SK-N-SH treated with all-trans-retinoic acid at 6 μM for 48 hours (cell line): ENCODE measurements at regions not wholly inside any gene's neighbourhood (a gene's known extent, or its start where the extent isn't known, plus 50 kb on each side); places are given as distances from the start of the nearest gene placed in this dataset.

Experiments
- ATAC-seq: fragments of 200-7000 bp; cut with Tn5 transposase; 3 replicates; pipeline ENCODE4 v1.9.1; 2020; ENCODE audit warnings: mild to moderate bottlenecking, moderate library complexity
- ARNTL ChIP-seq: fragments of 450-650 bp; formaldehyde crosslinking; IDR thresholded peaks from 2 replicates; pipeline ENCODE4 v1.5.0; 2020; ENCODE audit warnings: low read depth, mild to moderate bottlenecking, moderate library complexity, borderline replicate concordance
- BACH2 ChIP-seq: fragments of 250-450 bp; sonication (Bioruptor Pico); IDR thresholded peaks from 2 replicates; pipeline ENCODE4 v1.9.0; 2021; ENCODE audit warnings: mild to moderate bottlenecking, borderline replicate concordance
- CSDC2 ChIP-seq: fragments of 250-450 bp; sonication (Bioruptor Pico); IDR thresholded peaks from 2 replicates; pipeline ENCODE4 v1.5.0; 2020; ENCODE audit warnings: mild to moderate bottlenecking, moderate library complexity
- ESRRG ChIP-seq: fragments of 250-450 bp; sonication (Bioruptor Pico); IDR thresholded peaks from 2 replicates; pipeline ENCODE4 v1.6.1; 2021; ENCODE audit warnings: mild to moderate bottlenecking
- GLIS3 ChIP-seq: fragments of 250-450 bp; sonication (Bioruptor Pico); IDR thresholded peaks from 2 replicates; pipeline ENCODE4 v1.5.0; 2020; ENCODE audit warnings: mild to moderate bottlenecking, moderate library complexity
- ISL1 ChIP-seq: fragments of 250-450 bp; sonication (Bioruptor Pico); IDR thresholded peaks from 2 replicates; pipeline ENCODE4 v2.1.2; 2022; ENCODE audit warnings: mild to moderate bottlenecking, moderate library complexity
- OSR1 ChIP-seq: fragments of 250-450 bp; sonication (Bioruptor Pico); IDR thresholded peaks from 2 replicates; pipeline ENCODE4 v1.8.0; 2022; ENCODE audit warnings: moderate library complexity, mild to moderate bottlenecking, inconsistent platforms
- PPARA ChIP-seq: fragments of 250-450 bp; sonication (Bioruptor Pico); IDR thresholded peaks from 2 replicates; pipeline ENCODE4 v1.5.0; 2020; ENCODE audit warnings: mild to moderate bottlenecking, borderline replicate concordance
- RARB ChIP-seq: fragments of 250-450 bp; sonication (Bioruptor Pico); IDR thresholded peaks from 2 replicates; pipeline ENCODE4 v1.8.0; 2021; ENCODE audit warnings: mild to moderate bottlenecking, moderate library complexity
- SNAI2 ChIP-seq: fragments of 250-450 bp; sonication (Bioruptor Pico); IDR thresholded peaks from 2 replicates; pipeline ENCODE4 v1.5.0; 2020; ENCODE audit warnings: mild to moderate bottlenecking, moderate library complexity
- TCF4 ChIP-seq: fragments of 250-450 bp; sonication (Bioruptor Pico); IDR thresholded peaks from 2 replicates; pipeline ENCODE4 v1.8.0; 2021; ENCODE audit warnings: mild to moderate bottlenecking, moderate library complexity, borderline replicate concordance
- TOX ChIP-seq: fragments of 250-450 bp; sonication (Bioruptor Pico); IDR thresholded peaks from 2 replicates; pipeline ENCODE4 v1.8.0; 2021; ENCODE audit warnings: mild to moderate bottlenecking, moderate library complexity, borderline replicate concordance
- ZC3H10 ChIP-seq: fragments of 250-450 bp; sonication (Bioruptor Pico); IDR thresholded peaks from 2 replicates; pipeline ENCODE4 v1.5.1; 2021; ENCODE audit warnings: mild to moderate bottlenecking, moderate library complexity
- ZFP30 ChIP-seq: fragments of 450-650 bp; formaldehyde crosslinking; IDR thresholded peaks from 2 replicates; pipeline ENCODE4 v1.5.0; 2022; ENCODE audit warnings: mild to moderate bottlenecking, moderate library complexity
- ZNF565 ChIP-seq: fragments of 450-650 bp; formaldehyde crosslinking; conservative IDR thresholded peaks from 2 replicates; pipeline ENCODE4 v1.5.0; 2020; ENCODE audit warnings: low read depth, mild to moderate bottlenecking, moderate library complexity
- ZNF70 ChIP-seq: fragments of 450-650 bp; formaldehyde crosslinking; IDR thresholded peaks from 2 replicates; pipeline ENCODE4 v1.5.0; 2020; ENCODE audit warnings: mild to moderate bottlenecking, moderate library complexity
- ZNF8 ChIP-seq: fragments of 450-650 bp; formaldehyde crosslinking; IDR thresholded peaks from 2 replicates; pipeline ENCODE4 v1.5.0; 2020; ENCODE audit warnings: mild to moderate bottlenecking, moderate library complexity
- TF ChIP-seq, protein P1 (sequence below): fragments of 250-450 bp; sonication (Bioruptor Pico); IDR thresholded peaks from 2 replicates; pipeline ENCODE4 v1.5.1; 2020; ENCODE audit warnings: low read depth, mild to moderate bottlenecking, moderate library complexity
- TF ChIP-seq, protein P2 (sequence below): fragments of 250-450 bp; sonication (Bioruptor Pico); IDR thresholded peaks from 2 replicates; pipeline ENCODE4 v1.8.0; 2021; ENCODE audit warnings: low read depth, mild to moderate bottlenecking, moderate library complexity, borderline replicate concordance
- TF ChIP-seq, protein P3 (sequence below): fragments of 250-450 bp; sonication (Bioruptor Pico); IDR thresholded peaks from 2 replicates; pipeline ENCODE4 v1.5.1; 2021; ENCODE audit warnings: mild to moderate bottlenecking, moderate library complexity

DNA sequence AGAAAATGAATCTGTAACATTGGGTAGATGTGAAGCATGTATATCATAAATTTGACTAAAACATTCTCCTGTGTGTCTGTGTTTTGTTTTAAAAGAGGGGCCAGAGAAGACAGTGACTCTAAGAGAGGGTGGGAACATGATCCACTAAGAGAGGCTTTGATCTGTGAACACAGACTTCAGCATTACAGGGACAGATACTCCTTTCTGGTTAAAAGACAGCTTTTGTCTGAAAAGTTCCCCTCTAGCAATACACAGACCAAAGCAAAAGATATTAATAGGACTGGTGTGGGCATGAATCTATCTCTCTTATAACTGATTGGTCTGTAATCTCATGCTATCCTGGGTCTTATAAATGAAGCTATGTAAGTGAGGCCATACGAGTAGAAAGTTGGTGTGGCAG, 150.9 kb downstream of the NUDT12 start:
- ATAC-seq, result no peak
- no peak for TF ChIP-seq PPARA (CRISPR knock-in tag)
- no peak for TF ChIP-seq ZNF70 (CRISPR knock-in tag)
- TF ChIP-seq ZFP30 (CRISPR knock-in tag), result no peak
- TF ChIP-seq, protein P1, sequence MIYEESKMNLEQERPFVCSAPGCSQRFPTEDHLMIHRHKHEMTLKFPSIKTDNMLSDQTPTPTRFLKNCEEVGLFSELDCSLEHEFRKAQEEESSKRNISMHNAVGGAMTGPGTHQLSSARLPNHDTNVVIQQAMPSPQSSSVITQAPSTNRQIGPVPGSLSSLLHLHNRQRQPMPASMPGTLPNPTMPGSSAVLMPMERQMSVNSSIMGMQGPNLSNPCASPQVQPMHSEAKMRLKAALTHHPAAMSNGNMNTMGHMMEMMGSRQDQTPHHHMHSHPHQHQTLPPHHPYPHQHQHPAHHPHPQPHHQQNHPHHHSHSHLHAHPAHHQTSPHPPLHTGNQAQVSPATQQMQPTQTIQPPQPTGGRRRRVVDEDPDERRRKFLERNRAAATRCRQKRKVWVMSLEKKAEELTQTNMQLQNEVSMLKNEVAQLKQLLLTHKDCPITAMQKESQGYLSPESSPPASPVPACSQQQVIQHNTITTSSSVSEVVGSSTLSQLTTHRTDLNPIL (CRISPR knock-in tag), result no peak
- no peak for TF ChIP-seq ARNTL (CRISPR knock-in tag)
- no peak for TF ChIP-seq TOX (CRISPR knock-in tag)
- no peak for TF ChIP-seq ISL1 (CRISPR knock-in tag)
- TF ChIP-seq BACH2 (CRISPR knock-in tag), result no peak

DNA sequence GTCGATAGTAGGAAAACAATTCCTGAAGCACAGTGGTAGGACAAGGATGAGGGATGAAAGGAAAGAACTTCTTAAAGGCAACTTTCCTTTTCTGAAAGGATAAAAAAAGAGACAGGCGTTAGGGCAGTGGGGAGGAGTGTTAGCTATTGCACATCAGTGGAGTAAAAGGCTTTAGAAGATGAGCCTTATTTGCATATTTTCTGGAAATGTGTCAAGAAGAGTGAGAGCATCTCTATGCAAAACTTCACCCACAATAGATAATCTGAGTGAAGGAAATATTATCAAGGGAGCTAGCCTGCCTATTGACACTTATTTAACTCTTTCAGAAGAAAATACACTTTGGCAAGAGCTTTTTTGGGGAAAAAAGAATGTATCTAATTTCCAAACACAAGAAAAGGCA, 151.6 kb downstream of the MACIR start:
- TF ChIP-seq ZNF70 (CRISPR knock-in tag) (no peak), GLIS3 (CRISPR knock-in tag) (no peak), ESRRG (no peak), BACH2 (CRISPR knock-in tag) (no peak), ZNF8 (no peak)
- ATAC-seq, result no peak

DNA sequence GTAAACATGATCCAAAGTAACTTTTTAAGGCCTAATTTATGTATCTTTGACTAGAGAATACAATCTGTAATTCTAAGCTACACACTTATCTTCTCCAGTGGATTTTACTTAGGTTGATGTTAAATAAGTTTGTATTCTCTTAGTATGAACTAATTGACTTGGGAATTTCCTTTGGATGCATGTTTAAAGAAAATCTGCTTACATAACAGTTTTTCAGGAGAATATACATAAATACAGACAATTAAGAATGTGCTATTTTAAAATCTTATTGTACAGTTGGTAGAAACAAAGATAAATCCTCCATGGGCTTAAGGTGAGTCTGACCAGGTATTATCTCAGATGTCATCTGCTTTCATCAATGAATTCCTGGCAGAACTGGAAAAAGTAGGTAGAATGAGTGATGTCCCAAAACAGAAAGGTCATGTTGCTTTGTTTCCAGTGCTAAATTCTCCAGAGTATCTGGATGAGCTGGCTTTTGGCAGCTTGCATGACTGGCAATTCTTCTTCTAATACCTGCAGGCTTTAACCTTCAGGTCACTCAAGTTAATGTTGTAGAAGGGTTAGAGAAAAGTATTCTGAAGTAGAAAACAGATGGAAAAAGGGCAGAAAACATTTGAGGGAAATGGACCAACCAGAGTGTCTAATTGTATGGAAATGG, 150.6 kb downstream of the MACIR start:
- TF ChIP-seq ZNF565 (CRISPR knock-in tag), result no peak
- TF ChIP-seq ZC3H10, result no peak
- no peak for TF ChIP-seq RARB (CRISPR knock-in tag)
- TF ChIP-seq, protein P1 (CRISPR knock-in tag), result no peak
- TF ChIP-seq GLIS3 (CRISPR knock-in tag), result no peak
- TF ChIP-seq, protein P2, sequence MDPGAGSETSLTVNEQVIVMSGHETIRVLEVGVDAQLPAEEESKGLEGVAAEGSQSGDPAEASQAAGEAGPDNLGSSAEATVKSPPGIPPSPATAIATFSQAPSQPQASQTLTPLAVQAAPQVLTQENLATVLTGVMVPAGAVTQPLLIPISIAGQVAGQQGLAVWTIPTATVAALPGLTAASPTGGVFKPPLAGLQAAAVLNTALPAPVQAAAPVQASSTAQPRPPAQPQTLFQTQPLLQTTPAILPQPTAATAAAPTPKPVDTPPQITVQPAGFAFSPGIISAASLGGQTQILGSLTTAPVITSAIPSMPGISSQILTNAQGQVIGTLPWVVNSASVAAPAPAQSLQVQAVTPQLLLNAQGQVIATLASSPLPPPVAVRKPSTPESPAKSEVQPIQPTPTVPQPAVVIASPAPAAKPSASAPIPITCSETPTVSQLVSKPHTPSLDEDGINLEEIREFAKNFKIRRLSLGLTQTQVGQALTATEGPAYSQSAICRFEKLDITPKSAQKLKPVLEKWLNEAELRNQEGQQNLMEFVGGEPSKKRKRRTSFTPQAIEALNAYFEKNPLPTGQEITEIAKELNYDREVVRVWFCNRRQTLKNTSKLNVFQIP (CRISPR knock-in tag), result no peak
- TF ChIP-seq ESRRG, result no peak
- no peak for TF ChIP-seq ZNF8
- TF ChIP-seq PPARA (CRISPR knock-in tag), result no peak
- no peak for TF ChIP-seq OSR1 (CRISPR knock-in tag)
- no peak for TF ChIP-seq ISL1 (CRISPR knock-in tag)
- TF ChIP-seq TCF4 (CRISPR knock-in tag), result no peak
- TF ChIP-seq CSDC2, result no peak
- no peak for TF ChIP-seq BACH2 (CRISPR knock-in tag)
- TF ChIP-seq SNAI2 (CRISPR knock-in tag), result no peak
- ATAC-seq, result no peak

DNA sequence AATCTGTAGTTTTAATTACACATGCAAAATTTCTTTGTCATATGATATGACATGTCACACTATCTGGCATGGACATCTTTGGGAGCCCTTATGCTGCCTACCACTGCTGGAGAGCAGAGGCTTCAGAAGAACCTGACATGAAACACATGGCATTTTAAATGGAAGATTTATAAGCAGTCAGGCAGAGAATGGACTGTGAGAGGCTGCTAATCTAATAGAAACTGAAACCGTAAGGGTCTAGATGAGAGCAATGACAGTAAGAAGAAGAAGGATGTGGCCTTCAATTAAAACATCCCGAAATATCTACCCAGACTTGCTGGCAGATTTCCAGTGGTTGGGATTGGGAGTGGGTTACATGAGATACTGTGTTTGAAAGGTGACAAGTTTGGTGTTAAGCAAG, 149.8 kb downstream of the MACIR start:
- no peak for ATAC-seq
- no peak for TF ChIP-seq PPARA (CRISPR knock-in tag)
- peak; percentile 68 for TF ChIP-seq ISL1 (CRISPR knock-in tag)
- TF ChIP-seq TCF4 (CRISPR knock-in tag), result 0 out of 2 replicates have a peak, but pooled peaks have one; percentile 14
- TF ChIP-seq, protein P3, sequence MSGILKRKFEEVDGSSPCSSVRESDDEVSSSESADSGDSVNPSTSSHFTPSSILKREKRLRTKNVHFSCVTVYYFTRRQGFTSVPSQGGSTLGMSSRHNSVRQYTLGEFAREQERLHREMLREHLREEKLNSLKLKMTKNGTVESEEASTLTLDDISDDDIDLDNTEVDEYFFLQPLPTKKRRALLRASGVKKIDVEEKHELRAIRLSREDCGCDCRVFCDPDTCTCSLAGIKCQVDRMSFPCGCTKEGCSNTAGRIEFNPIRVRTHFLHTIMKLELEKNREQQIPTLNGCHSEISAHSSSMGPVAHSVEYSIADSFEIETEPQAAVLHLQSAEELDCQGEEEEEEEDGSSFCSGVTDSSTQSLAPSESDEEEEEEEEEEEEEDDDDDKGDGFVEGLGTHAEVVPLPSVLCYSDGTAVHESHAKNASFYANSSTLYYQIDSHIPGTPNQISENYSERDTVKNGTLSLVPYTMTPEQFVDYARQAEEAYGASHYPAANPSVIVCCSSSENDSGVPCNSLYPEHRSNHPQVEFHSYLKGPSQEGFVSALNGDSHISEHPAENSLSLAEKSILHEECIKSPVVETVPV (CRISPR knock-in tag), result no peak
- no peak for TF ChIP-seq ARNTL (CRISPR knock-in tag)

DNA sequence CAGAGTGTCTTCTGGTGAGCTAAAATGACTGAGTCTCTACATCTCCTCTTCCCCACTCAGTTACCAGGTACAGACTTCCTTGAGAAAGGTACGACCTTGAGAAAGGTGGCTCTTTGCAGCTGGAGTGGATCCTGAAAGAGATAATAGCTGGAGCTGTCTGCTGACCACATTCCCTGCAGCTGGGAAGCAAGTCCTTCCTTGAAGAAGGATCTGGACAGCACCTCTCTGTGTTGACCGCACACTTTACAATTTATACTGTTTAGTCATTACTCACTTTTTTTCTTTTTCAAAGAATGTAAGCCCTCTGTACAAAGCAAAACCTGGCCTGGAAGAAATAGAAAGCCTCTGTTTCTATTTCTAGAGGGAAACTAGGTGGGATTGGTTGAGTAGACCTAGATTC, 148.8 kb downstream of the MACIR start:
- ATAC-seq, result 0 out of 3 replicates have a peak, but pooled peaks have one; percentile 33

More for the DNA sequence above, 148.8 kb downstream of the MACIR start:
- TF ChIP-seq CSDC2, result no peak
- TF ChIP-seq ZNF8, result no peak
- TF ChIP-seq, protein P3 (CRISPR knock-in tag), result no peak
- TF ChIP-seq ISL1 (CRISPR knock-in tag), result no peak
- TF ChIP-seq PPARA (CRISPR knock-in tag), result no peak
- TF ChIP-seq TOX (CRISPR knock-in tag), result no peak
- TF ChIP-seq ESRRG, result no peak
- no peak for TF ChIP-seq GLIS3 (CRISPR knock-in tag)
